ENCODE measurements at regions not wholly inside any gene's neighbourhood (a gene's known extent, or its start where the extent isn't known, plus 50 kb on each side); places are given as distances from the start of the nearest gene placed in this dataset.

GRCh38 chr11:39990421-39990831 is 1469.0 kb downstream of the LRRC4C start:
- no peaks in the 10 kb centered on the region for H3K27me3 Mint-ChIP-seq (ENCODE audit: low read depth)
- peaks cover 11% of the 10 kb centered on the region for H3K4me1 Mint-ChIP-seq
- peak overlapping the region; percentile 89 to 96 (median 91) for H3K27ac Mint-ChIP-seq
- peaks cover 33% of the 10 kb centered on the region for H3K9me3 Mint-ChIP-seq
- TF ChIP-seq, protein P1, sequence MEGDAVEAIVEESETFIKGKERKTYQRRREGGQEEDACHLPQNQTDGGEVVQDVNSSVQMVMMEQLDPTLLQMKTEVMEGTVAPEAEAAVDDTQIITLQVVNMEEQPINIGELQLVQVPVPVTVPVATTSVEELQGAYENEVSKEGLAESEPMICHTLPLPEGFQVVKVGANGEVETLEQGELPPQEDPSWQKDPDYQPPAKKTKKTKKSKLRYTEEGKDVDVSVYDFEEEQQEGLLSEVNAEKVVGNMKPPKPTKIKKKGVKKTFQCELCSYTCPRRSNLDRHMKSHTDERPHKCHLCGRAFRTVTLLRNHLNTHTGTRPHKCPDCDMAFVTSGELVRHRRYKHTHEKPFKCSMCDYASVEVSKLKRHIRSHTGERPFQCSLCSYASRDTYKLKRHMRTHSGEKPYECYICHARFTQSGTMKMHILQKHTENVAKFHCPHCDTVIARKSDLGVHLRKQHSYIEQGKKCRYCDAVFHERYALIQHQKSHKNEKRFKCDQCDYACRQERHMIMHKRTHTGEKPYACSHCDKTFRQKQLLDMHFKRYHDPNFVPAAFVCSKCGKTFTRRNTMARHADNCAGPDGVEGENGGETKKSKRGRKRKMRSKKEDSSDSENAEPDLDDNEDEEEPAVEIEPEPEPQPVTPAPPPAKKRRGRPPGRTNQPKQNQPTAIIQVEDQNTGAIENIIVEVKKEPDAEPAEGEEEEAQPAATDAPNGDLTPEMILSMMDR (IDR thresholded peaks at IDR 0.05; ENCODE audit: unreplicated experiment in 3 of 3) = no peak
- H3K4me3 Mint-ChIP-seq = peak overlapping the region; percentile 47 to 66 (median 53)
- peaks cover 41% of the 10 kb centered on the region for H3K36me3 Mint-ChIP-seq (ENCODE audit: low read depth)

- no peaks in the 10 kb centered on the region for H3K4me1 Mint-ChIP-seq
- no peak overlapping the region for H3K4me3 Mint-ChIP-seq
- no peaks in the 10 kb centered on the region for H3K36me3 Mint-ChIP-seq (ENCODE audit: low read depth)
- no peak overlapping the region for H3K27ac Mint-ChIP-seq
- TF ChIP-seq, protein P1 (IDR thresholded peaks at IDR 0.05; ENCODE audit: unreplicated experiment in 3 of 3) = no peak
- H3K27me3 Mint-ChIP-seq (ENCODE audit: low read depth) = no peaks in the 10 kb centered on the region
- no peaks in the 10 kb centered on the region for H3K9me3 Mint-ChIP-seq
Measured at GRCh38 chr11:39975091-39975490, 1484.4 kb downstream of the LRRC4C start.

- Mint-ChIP-seq H3K4me1 (peaks cover 8% of the 10 kb centered on the region), H3K36me3 (ENCODE audit: low read depth) (no peaks in the 10 kb centered on the region), H3K9me3 (no peaks in the 10 kb centered on the region), H3K4me3 (no peak overlapping the region), H3K27ac (no peak overlapping the region), H3K27me3 (ENCODE audit: low read depth) (no peaks in the 10 kb centered on the region)
- TF ChIP-seq, protein P1 (IDR thresholded peaks at IDR 0.05; ENCODE audit: unreplicated experiment in 3 of 3) = no peak
Measured at GRCh38 chr11:39972461-39972860, 1487.0 kb downstream of the LRRC4C start.

GRCh38 chr11:39971938-39972337 is 1487.5 kb downstream of the LRRC4C start:
- Mint-ChIP-seq H3K36me3 (ENCODE audit: low read depth) (no peaks in the 10 kb centered on the region), H3K9me3 (no peaks in the 10 kb centered on the region), H3K4me1 (peaks cover 9% of the 10 kb centered on the region), H3K27ac (no peak overlapping the region), H3K27me3 (ENCODE audit: low read depth) (no peaks in the 10 kb centered on the region), H3K4me3 (no peak overlapping the region)
- TF ChIP-seq, protein P1 (IDR thresholded peaks at IDR 0.05; ENCODE audit: unreplicated experiment in 3 of 3) = no peak

- no peaks in the 10 kb centered on the region for H3K9me3 Mint-ChIP-seq
- H3K27ac Mint-ChIP-seq = peak overlapping the region in 1 of 3 experiments; percentile 40
- no peaks in the 10 kb centered on the region for H3K27me3 Mint-ChIP-seq (ENCODE audit: low read depth)
- H3K4me3 Mint-ChIP-seq = no peak overlapping the region
- H3K36me3 Mint-ChIP-seq (ENCODE audit: low read depth) = no peaks in the 10 kb centered on the region
- peaks cover 37% of the 10 kb centered on the region for H3K4me1 Mint-ChIP-seq
- TF ChIP-seq, protein P1 (IDR thresholded peaks at IDR 0.05; ENCODE audit: unreplicated experiment in 3 of 3) = no peak
Measured at GRCh38 chr11:39968071-39968470, 1491.4 kb downstream of the LRRC4C start.

- Mint-ChIP-seq H3K27me3 (ENCODE audit: low read depth) (no peaks in the 10 kb centered on the region), H3K9me3 (no peaks in the 10 kb centered on the region), H3K4me1 (peaks cover 42% of the 10 kb centered on the region), H3K4me3 (peak overlapping the region in 1 of 3 experiments; percentile 40), H3K36me3 (ENCODE audit: low read depth) (no peaks in the 10 kb centered on the region), H3K27ac (peak overlapping the region; percentile 39 to 72 (median 65))
- TF ChIP-seq, protein P1 (IDR thresholded peaks at IDR 0.05; ENCODE audit: unreplicated experiment in 3 of 3) = no peak
Measured at GRCh38 chr11:39965701-39966100, 1493.8 kb downstream of the LRRC4C start.
